Uterus (tissue), 2 donors: ENCODE measurements at regions not wholly inside any gene's neighbourhood (a gene's known extent, or its start where the extent isn't known, plus 50 kb on each side); places are given as distances from the start of the nearest gene placed in this dataset.

Experiments used
- POLR2A ChIP-seq, 2 donors: fragments of 450-650 bp; IDR thresholded peaks; one replicate each; pipeline ENCODE4 v1.6.1; 2016; ENCODE audit warnings: antibody characterized with exemption in 2 of 2, mild to moderate bottlenecking in 1 of 2, moderate library complexity in 1 of 2
- TF ChIP-seq, protein P1 (sequence below), 4 experiments: fragments of 200-600 bp in 2 of 4; fragments of 450-650 bp in 2 of 4; sonication (generic) in 2 of 4; IDR thresholded peaks; one replicate each; pipeline ENCODE4 v1.5.1; 2016 to 2019; ENCODE audit warnings: antibody characterized with exemption in 4 of 4, mild to moderate bottlenecking in 2 of 4, moderate library complexity in 1 of 4

DNA sequence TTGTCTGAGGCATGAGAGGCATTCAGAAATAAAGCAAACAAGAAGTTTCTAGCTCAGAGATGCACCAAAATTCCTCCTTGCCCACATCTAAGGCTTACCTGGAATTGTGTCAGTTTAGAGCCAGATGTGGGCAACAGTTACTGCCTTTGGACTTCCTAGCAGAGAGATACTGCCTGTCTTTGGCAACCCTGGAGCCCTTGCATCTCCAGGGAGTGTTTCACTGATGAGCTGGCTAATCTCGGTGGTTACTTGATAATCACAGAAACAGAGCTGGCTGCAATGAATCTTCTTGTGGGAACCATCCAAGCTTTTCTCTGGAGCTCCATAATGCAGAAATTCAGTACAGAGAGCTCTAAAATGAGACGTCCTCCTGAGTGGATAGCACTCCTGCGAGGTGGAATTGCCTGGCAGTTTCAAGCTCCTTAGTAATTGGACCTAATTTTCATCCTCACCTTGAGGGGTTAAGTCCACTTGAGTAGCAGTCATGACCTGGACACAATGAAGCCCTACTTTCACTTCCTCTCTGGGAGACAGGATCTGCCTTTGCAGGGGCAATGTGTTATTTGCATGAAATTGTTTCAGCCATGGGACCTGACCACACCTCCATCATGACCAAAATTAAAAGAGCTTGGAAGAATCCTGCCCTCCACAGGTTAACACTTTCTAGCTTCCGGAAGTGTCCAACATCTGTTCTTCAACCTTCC lies 108.8 kb upstream of the ARHGAP5 start:
- TF ChIP-seq POLR2A (IDR thresholded peaks at IDR 0.05), result no peak
- TF ChIP-seq, protein P1, sequence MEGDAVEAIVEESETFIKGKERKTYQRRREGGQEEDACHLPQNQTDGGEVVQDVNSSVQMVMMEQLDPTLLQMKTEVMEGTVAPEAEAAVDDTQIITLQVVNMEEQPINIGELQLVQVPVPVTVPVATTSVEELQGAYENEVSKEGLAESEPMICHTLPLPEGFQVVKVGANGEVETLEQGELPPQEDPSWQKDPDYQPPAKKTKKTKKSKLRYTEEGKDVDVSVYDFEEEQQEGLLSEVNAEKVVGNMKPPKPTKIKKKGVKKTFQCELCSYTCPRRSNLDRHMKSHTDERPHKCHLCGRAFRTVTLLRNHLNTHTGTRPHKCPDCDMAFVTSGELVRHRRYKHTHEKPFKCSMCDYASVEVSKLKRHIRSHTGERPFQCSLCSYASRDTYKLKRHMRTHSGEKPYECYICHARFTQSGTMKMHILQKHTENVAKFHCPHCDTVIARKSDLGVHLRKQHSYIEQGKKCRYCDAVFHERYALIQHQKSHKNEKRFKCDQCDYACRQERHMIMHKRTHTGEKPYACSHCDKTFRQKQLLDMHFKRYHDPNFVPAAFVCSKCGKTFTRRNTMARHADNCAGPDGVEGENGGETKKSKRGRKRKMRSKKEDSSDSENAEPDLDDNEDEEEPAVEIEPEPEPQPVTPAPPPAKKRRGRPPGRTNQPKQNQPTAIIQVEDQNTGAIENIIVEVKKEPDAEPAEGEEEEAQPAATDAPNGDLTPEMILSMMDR (IDR thresholded peaks at IDR 0.05), result no peak
